GM19438 (cell line): ENCODE measurements at regions not wholly inside any gene's neighbourhood (a gene's known extent, or its start where the extent isn't known, plus 50 kb on each side); places are given as distances from the start of the nearest gene placed in this dataset.
"Not testable (repeated sequence)": the region's sequence is repeated elsewhere in the genome, so short reads cannot be mapped to it uniquely, and the experiment has no call there.

Experiments
- ATAC-seq: cut with Tn5 transposase; IDR thresholded peaks from one replicate; pipeline ENCODE4 v1.9.1; 2021; ENCODE audit warnings: low read depth; ENCODE audit not compliant: unreplicated experiment

DNA sequence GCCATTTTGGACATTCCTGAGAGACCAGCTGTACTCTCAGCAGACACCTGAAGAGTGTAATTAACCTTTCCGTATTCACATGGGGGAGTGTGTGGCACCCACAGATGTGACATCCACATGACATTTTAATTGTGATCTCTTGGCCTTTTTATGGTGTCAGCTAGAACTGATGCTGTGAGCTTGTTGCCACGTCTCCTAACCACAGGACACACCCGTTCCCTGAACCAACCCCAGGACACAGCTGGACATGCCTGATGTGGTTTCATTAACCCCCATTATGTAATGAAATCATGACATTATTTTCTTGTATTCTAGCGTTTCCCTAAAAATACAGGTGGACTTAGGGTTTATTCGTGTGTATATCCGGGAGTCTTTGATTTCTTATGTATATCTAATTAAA lies 1036.1 kb downstream of the TMEM121 start:
- ATAC-seq = no peak

DNA sequence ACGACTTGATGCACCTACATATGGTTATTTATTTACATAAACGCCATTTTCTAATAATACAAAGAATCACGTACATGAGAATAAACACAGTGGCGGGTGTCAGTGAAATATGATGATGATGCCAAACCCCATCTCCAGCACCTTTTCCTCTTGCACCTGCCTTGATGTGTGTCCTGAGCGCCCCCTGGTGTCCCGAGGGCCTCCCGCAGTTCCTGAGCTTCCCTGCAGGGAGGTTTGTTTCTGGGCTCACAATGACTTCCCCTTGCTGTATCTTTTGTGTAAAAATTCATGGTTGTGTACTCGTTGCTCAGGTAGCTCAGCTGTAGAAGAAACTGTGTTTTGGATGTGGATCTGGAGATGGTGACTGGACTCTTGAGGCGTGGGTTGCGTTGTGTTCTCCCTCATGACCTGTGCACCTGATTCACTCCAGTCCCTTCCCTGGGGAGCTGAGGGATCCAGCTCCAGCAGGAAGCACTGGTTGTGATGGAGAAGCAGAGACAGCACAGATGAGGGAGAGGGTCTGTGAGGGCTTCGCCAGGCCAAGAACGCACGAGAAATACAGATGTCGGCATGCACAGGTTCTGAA lies 1037.8 kb downstream of the TMEM121 start:
- ATAC-seq = no peak

DNA sequence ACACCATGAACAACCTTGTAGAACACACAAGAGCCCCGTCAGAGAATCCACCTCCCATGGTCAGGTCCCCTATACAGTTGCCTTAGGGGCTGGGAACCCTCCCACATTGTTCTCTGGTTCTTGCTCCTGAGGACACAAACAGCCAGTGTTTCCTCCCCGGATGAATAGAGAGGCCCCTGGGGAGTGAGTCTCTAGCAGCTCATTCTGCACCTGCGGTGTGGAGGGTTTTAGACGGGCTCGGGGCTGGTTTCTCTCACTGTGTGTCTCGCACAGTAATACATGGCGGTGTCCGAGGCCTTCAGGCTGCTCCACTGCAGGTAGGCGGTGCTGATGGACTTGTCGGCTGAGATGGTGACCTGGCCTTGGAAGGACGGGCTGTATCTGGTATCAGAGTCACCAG lies 1052.1 kb downstream of the TMEM121 start:
- no peak for ATAC-seq

DNA sequence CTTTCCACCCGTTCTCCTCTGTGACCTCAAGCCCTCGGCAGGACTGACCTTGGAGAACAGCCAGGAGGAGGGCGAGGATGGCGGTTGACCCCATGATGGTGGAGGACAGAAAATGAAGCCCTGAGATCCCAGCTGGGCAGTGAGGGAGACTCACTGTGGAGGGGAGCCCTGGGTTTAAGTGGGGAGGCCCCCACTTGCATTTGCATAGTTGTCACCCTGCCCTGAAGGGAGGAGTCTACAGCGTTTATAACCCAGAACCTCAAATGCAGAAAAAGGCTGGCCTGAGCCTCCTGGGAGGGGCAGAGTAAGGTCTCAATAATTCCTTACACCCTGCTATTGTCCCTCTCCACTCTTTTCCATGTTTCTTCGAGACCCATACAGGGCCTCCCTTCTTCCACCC lies 1052.7 kb downstream of the TMEM121 start:
- ATAC-seq = no peak

DNA sequence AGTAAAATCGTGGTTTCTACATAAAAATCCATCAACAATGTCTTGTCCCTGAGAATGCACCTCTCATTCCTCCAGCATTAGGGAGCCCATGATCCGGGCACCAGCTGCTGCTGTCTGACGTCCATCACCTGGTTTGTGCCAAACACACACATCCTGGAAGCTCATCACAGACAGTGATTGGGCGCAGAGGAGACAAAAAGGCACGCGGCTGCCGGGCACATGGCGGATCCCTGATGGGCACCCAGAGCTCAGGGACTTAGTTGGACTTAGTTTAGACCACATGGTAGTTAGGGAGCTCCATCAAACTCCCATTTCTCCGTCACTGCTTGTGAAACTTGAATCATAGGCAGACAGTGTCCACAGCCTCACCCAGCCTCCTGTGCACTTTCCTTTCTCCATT lies 1059.3 kb downstream of the TMEM121 start:
- ATAC-seq = no peak

DNA sequence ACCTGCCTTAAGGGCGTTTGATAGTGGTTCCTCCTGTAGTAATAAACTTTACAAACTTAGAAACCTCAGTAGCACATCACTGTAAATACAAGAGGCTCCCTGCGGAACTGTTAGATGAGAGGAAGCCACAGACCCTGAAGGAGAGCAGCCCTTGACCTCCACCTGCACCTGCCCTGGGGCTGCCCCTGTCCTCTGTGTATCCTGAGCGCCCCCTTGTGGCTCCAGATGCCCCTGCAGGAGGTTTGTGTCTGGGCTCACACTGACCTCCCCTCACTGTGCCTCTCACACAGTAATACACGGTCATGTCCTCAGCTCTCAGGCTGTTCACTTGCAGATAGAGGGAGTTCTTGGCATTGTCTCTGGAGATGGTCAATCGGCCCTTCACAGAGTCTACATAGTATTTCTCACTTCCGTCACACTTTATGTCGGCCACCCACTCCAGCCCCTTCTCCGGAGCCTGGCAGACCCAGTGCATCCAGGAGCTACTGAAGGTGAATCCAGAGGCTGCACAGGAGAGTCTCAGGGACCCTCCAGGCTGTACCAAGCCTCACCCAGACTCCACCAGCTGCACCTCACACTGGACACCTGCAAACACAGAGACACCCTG lies 1059.8 kb downstream of the TMEM121 start:
- no peak for ATAC-seq

DNA sequence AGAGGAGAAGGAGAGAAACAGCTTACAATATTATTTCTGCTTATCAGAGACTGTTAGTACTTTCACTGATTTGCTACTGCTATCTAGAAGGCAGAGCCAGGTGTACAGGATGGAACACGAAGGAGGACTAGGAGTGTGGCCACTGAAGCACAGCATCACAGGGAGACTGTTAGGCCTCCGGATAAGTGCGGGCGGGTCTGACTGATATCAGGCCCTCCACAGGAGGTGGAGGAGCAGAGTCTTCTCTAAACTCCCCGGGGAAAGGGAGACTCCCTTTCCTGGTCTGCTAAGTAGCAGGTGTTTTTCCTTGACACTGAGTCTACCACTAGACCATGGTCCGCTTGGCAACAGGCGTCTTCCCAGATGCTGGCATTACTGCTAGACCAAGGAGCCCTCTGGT lies 1065.2 kb downstream of the TMEM121 start:
- not testable (repeated sequence) for ATAC-seq

DNA sequence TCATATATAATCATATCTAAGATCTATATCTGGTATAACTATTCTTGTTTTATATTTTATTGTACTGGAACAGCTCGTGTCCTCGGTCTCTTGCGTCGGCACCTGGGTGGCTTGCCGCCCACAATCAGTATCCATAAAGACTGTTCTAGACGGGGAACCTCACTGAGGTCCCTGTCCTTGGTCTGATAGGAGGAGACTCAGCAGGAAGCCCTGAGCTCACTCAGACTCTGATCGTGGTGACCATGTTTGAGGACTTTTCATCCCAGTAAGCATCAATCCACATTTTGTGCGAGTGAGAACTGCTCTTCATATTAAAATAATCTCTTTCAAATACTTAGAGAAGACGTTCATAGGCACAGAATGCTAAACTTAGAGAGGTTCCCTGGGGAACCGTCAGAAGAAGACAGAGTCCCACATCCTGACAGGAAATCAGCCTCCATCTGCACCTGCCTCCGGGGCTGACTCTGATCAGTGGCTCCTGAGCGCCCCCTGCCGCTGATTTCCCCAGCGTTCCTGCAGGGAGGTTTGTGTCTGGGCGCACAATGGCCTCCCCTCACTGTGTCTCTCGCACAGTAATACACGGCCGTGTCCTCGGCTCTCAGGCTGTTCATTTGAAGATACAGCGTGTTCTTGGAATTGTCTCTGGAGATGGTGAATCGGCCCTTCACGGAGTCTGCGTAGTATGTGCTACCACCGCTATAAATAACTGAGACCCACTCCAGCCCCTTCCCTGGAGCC lies 1065.9 kb downstream of the TMEM121 start:
- ATAC-seq = not testable (repeated sequence)

DNA sequence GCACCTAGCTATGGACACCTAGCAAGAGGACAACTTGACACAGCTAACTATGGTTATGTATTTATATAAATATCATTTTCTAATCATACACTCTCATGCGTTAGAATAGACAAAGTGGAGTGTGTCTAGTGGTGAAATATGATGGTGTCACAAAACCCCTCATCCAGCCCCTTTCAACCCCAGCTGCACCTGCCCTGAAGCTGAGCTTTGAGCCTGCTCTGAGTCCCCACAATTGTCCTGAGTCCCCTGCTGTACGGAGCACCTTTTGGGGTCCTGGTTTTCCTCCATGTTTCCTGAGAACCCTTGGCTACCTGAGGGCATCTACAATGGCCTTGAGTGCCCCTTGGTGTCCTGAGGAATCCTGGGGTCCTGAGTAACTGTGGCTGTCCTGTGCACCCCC lies 1072.8 kb downstream of the TMEM121 start:
- ATAC-seq = no peak

DNA sequence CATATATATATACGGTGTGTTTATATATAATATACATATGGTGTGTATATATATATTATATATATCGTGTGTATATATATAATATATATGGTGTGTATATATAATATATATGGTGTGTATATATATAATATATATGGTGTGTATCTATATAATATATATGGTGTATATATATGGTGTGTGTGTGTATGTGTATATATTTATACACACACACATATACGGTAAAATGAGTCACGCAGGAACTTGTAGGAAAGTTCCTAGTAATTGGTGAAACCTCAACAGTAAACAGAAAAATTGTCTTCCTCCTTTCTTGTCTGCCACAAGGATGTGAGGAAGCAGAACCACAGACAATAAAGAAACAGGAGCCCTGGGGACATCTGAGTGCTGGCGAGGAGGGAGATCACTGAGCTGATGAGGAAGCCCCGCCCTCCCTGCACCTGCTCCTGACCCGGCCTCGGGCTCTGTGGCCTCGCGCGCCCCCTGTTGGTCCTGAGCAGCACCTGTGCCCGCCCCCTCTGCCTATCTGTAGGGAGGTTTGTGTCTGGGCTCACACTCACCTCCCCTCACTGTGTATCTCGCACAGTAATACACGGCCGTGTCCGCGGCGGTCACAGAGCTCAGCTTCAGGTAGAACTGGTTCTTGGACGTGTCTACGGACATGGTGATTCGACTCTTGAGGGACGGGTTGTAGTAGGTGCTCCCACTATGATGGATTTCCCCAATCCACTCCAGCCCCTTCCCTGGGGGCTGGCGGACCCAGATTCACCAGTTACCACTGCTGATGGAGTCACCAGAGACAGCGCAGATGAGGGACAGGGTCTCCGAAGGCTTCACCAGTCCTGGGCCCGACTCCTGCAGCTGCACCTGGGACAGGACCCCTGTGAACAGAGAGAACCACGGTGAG lies 1079.4 kb downstream of the TMEM121 start:
- no peak for ATAC-seq

DNA sequence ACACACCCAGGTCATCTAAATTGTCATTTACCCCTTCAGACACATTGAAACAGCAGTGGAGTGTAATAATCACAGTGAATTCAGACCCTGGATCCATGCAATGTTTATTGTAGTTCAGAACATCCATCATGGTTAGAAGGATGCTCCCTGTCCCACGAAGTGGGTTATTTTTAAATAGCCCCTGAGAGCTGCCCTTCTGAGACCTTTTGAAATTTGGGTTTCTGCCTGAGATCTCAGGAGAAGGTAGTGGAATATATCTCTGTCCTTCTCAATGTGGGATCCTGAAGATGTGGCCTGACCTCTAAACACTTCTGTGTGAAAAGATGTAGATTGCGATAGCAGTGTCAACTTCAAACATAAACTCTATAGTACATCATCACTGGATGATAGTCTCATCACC lies 1080.6 kb downstream of the TMEM121 start:
- no peak for ATAC-seq

DNA sequence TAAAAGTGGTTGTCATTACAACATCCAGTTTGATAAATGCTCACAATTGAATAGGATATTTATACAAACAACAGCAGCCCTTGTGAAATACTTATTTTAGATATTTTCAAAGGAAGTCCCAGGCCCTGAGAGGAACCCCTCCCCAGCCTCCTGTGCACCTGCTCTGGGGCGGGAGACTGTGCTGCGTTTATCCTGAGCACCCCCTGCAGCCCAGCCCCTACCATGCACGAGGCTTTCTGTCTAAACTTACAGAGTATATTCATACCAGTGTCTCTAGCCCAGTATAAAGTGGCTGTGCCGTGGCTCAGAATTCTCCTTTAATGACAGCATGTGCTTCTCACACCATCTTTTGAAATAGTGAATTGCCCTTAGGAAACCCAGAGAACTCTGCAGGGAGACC lies 1084.3 kb downstream of the TMEM121 start:
- ATAC-seq = no peak

DNA sequence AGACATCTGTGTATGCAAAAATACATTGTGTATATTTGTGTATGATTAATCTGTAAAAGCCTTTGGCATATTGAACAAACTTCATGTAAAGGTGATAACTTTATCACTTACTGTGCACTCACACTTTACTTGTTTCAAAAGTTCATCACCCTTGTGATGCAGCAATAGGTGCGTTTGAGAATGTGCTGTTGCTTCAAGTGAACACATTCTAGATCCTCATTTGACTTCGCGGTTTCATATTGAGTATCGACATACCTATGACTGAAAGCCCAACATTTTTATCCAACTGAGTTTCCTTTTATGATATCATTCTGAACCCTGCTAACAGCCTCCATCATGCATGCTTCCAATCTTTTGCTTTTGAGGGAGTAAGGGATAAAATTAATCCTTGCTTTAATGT lies 1086.9 kb downstream of the TMEM121 start:
- no peak for ATAC-seq

DNA sequence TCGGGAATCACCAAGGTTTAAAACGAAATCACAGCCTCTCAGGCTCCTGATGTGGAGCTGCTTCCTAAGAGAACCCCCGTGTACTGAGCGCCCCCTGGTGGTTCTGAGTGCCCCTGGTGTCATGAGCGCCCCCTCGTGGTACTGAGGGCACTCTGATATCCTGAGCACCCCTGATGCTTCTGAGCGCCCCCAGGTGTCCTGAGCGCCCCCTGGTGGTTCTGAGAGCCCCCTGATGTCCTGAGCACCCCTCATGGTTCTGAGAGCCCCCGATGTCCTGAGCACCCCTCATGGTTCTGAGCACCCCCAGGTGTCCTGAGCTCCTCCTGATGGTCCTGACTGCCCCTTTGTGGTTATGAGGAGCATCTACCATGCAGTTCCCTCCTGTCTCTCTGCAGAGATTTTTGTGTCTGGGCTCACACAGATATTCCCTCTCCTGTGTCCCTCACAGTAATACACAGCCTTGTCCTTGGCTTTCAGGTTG lies 1092.1 kb downstream of the TMEM121 start:
- ATAC-seq = peak; percentile 64

DNA sequence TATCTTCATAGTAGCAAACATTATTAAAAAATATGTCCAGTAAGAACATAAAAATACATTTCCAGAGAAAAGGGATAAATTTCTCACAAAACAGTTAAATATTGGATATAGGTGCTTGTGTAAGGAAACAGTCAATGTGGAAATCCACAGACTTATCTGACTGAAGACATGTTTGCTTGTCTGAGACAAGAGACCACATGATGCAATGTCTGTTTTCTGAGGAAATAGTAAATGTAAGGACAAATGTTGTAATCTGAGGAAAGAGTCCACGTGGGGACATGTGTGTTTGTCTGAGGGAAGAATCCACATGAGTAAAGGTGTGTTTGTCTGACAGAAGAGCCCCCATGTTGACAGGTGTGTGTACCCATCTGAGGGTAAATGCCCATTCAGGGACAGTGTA lies 1093.2 kb downstream of the TMEM121 start:
- no peak for ATAC-seq

DNA sequence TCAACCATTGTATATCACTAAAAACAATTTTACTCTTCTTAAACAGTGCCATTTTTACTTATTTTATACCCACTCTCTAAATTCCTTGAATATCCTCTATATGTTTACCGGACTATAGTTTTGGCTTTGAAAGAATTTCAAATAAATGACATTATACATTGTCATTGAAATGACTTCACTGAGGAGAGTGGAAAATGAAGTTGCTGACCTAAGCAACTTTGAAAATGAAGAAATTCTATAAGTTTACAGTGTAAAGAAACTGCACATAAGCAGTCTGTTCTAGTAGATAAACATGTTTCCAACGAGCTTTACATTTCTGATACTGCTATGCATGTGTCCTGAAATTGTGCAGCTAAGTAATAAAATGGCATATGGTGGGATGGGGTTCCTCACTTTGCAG lies 1094.0 kb downstream of the TMEM121 start:
- no peak for ATAC-seq

DNA sequence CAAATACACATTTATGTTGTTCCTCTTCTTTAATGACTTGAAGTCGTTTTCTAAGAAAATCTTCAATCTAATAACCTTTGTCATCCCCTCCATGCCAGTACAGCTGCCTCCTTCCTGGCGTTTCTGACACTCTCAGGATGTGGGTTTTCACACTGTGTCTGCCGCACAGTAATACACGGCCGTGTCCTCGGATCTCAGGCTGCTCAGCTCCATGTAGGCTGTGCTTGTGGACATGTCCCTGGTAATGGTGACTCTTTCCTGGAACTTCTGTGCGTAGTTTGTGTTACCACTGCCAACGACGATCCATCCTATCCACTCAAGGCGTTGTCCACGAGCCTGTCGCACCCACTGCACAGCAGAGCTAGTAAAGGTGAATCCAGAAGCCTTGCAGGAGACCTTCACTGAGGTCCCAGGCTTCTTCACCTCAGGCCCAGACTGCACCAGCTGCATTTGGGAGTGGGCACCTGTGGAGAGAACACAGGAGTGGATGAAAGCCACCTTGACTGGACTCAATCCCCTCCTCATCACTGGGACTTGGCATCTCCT lies 1095.9 kb downstream of the TMEM121 start:
- ATAC-seq = no peak

DNA sequence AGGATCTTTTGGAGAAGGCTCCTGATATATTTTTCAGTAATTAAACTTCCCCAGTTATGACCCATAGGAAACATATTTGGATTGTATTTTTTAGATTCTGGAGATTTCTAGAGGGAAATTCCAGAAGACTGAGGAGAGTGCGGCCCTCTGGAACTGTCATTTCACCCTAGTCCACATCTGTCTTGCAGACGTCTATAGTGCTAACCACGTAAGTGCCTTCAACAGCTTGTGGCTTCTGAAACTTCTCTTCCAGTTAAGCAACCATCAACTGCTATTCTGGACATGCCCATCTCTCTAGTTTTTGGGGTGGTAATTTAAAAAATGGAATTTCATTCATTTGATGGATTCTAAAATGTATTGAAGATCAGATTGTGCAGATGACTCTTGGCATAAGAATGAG lies 1098.8 kb downstream of the TMEM121 start:
- no peak for ATAC-seq

DNA sequence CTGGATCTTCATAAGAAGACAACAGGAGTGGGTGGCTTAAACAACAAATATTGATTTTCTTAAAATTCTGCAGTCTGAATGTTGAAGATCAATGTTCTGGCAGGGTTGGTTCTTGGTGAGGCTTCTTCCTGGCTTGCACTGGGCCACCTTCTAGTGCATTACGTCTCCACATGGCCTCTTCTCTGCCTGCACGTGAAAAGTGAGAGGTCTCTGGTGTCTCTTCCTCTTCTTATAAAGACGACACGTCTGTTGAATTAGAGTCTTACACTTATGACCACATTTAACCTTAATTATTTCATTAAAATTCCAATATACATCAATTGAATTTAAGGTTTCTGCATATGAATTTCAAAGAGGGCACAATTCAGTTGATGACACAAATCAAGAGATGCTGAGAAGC lies 1100.1 kb downstream of the TMEM121 start:
- ATAC-seq = not testable (repeated sequence)

DNA sequence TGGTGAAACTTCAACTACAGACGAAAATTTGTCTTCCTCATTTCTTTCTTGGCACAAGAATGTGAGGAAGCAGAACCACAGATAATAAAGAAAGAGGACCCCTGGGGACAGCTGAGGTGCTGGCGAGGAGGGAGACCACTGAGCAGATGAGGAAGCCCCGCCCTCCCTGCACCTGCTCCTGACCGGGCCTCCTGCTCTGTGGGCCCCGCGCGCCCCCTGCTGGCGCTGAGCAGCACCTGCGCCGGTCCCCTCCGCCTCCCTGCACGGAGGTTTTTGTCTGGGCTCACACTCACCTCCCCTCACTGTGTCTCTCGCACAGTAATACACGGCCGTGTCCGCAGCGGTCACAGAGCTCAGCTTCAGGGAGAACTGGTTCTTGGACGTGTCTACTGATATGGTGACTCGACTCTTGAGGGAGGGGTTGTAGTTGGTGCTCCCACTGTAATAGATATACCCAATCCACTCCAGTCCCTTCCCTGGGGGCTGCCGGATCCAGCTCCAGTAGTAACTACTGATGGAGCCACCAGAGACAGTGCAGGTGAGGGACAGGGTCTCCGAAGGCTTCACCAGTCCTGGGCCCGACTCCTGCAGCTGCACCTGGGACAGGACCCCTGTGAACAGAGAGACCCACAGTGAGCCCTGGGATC lies 1100.7 kb downstream of the TMEM121 start:
- not testable (repeated sequence) for ATAC-seq
